IMR-90 (cell line): ENCODE measurements at regions not wholly inside any gene's neighbourhood (a gene's known extent, or its start where the extent isn't known, plus 50 kb on each side); places are given as distances from the start of the nearest gene placed in this dataset.
"Not testable (repeated sequence)": the region's sequence is repeated elsewhere in the genome, so short reads cannot be mapped to it uniquely, and the experiment has no call there.

Experiments
- ATAC-seq: fragments of 200-7000 bp; cut with Tn5 transposase; 2 replicates; pipeline ENCODE4 v1.9.1; 2020; ENCODE audit warnings: low read depth, mild to moderate bottlenecking, moderate library complexity
- BruUV-seq: library from RNA; stranded (reverse); fragments of 400-500 nt; replicated peaks from 2 replicates; lab custom pipeline; 2021; lab: Mats Ljungman, UMichigan
- CTCF ChIA-PET: fragments of 300-600 bp; formaldehyde crosslinking; extraction: SDS; loops from one replicate; lab custom pipeline; 2021; ENCODE audit warnings: antibody characterized with exemption; lab: Yijun Ruan, JAX
- POLR2A ChIA-PET: fragments of 300-600 bp; sonication (Branson Sonifier 250); formaldehyde crosslinking; loops from one replicate; lab custom pipeline; 2022; ENCODE audit warnings: antibody characterized with exemption; ENCODE audit not compliant: unreplicated experiment; lab: Charles Lee
- DNase-seq: peaks from one replicate; pipeline ENCODE4 v3.0.0; 2013
- H2AFZ ChIP-seq: replicated peaks from 2 replicates; pipeline ENCODE3; 2013; ENCODE audit warnings: low read length, mild to moderate bottlenecking; ENCODE audit not compliant: poor library complexity
- H2AK5ac ChIP-seq: 2 replicates; pipeline ENCODE4 v1.6.1; 2013; ENCODE audit warnings: low read depth, low read length, inconsistent platforms
- H2AK9ac ChIP-seq: replicated peaks from 2 replicates; pipeline ENCODE3; 2013; ENCODE audit warnings: mild to moderate bottlenecking, low read depth, low read length, moderate library complexity; ENCODE audit not compliant: poor library complexity
- H2BK120ac ChIP-seq: 2 replicates; pipeline ENCODE4 v1.6.1; 2013; ENCODE audit warnings: low read depth, low read length, inconsistent platforms
- H2BK15ac ChIP-seq: 3 replicates; pipeline ENCODE4 v1.6.1; 2013; ENCODE audit warnings: low read depth, low read length, inconsistent platforms
- H2BK20ac ChIP-seq: 2 replicates; pipeline ENCODE4 v1.6.1; 2013; ENCODE audit warnings: low read depth, mild to moderate bottlenecking, inconsistent platforms, low read length, moderate library complexity
- H2BK5ac ChIP-seq: 2 replicates; pipeline ENCODE4 v1.6.1; 2013; ENCODE audit warnings: mild to moderate bottlenecking, low read depth, low read length, inconsistent platforms; ENCODE audit not compliant: poor library complexity, severe bottlenecking
- H3K14ac ChIP-seq: replicated peaks from 2 replicates; pipeline ENCODE4 v1.6.1; 2013; ENCODE audit warnings: low read depth, low read length, inconsistent platforms
- H3K18ac ChIP-seq: 2 replicates; pipeline ENCODE4 v1.6.1; 2013; ENCODE audit warnings: low read depth, low read length, control low read depth
- H3K23ac ChIP-seq: 2 replicates; pipeline ENCODE4 v1.6.1; 2013; ENCODE audit warnings: low read depth, low read length, inconsistent platforms
- H3K27ac ChIP-seq: 2 replicates; pipeline ENCODE4 v1.5.1; 2013; ENCODE audit warnings: mild to moderate bottlenecking, control low read depth, low read length; ENCODE audit not compliant: insufficient read depth
- H3K27me3 ChIP-seq: 2 replicates; pipeline ENCODE4 v1.6.1; 2013; ENCODE audit warnings: low read length; ENCODE audit not compliant: control insufficient read depth, insufficient read depth
- H3K36me3 ChIP-seq: 2 replicates; pipeline ENCODE4 v1.6.1; 2013; ENCODE audit warnings: low read length, mixed read lengths; ENCODE audit not compliant: control insufficient read depth, insufficient read depth
- H3K4ac ChIP-seq: 2 replicates; pipeline ENCODE4 v1.6.1; 2013; ENCODE audit warnings: low read depth, low read length, inconsistent platforms
- H3K4me1 ChIP-seq: 2 replicates; pipeline ENCODE4 v1.6.1; 2013; ENCODE audit warnings: low read length, mixed read lengths; ENCODE audit not compliant: control insufficient read depth, insufficient read depth
- H3K4me2 ChIP-seq: 2 replicates; pipeline ENCODE4 v1.6.1; 2013; ENCODE audit warnings: low read depth, mild to moderate bottlenecking, control low read depth, low read length, moderate library complexity
- H3K4me3 ChIP-seq: 2 replicates; pipeline ENCODE4 v1.5.1; 2013; ENCODE audit warnings: low read depth, mild to moderate bottlenecking, control low read depth, low read length, moderate library complexity; ENCODE audit not compliant: insufficient read depth
- H3K56ac ChIP-seq: 2 replicates; pipeline ENCODE4 v1.6.1; 2013; ENCODE audit warnings: low read length, inconsistent platforms; ENCODE audit not compliant: insufficient read depth; ENCODE audit errors: extremely low read depth
- H3K79me1 ChIP-seq, 2 experiments: 2 replicates each; pipeline ENCODE4 v1.6.1; 2013; ENCODE audit warnings: low read length in 2 of 2, inconsistent platforms in 1 of 2, low read depth in 1 of 2
- H3K9ac ChIP-seq: 2 replicates; pipeline ENCODE4 v1.6.1; 2013; ENCODE audit warnings: low read depth, low read length, control low read depth
- H3K9me1 ChIP-seq: 2 replicates; pipeline ENCODE4 v1.6.1; 2013; ENCODE audit warnings: low read length, inconsistent platforms; ENCODE audit not compliant: insufficient read depth
- H3K9me3 ChIP-seq: 2 replicates; pipeline ENCODE4 v1.6.1; 2013; ENCODE audit warnings: low read length; ENCODE audit not compliant: control insufficient read depth, insufficient read depth
- H4K20me1 ChIP-seq: 2 replicates; pipeline ENCODE4 v1.6.1; 2013; ENCODE audit warnings: low read length, inconsistent platforms; ENCODE audit not compliant: insufficient read depth
- H4K5ac ChIP-seq: 2 replicates; pipeline ENCODE4 v1.6.1; 2013; ENCODE audit warnings: mild to moderate bottlenecking, low read depth, low read length, control low read depth
- H4K8ac ChIP-seq, 2 experiments: 2 replicates each; pipeline ENCODE4 v1.6.1; 2013; ENCODE audit warnings: low read depth in 2 of 2, low read length in 2 of 2, control low read depth in 1 of 2, inconsistent platforms in 1 of 2
- H4K91ac ChIP-seq: 2 replicates; pipeline ENCODE4 v1.6.1; 2013; ENCODE audit warnings: low read depth, low read length, inconsistent platforms; ENCODE audit not compliant: insufficient read depth
- whole genome bisulfite sequencing, 2 experiments: methylation state at CpG; one replicate each; pipeline versions ENCODE4 v1.1.5 to v1.1.7; 2013; ENCODE audit warnings: missing lambda C conversion rate in 2 of 2; ENCODE audit not compliant: insufficient read length in 1 of 2; ENCODE audit errors: extremely low coverage in 2 of 2; 5-methylcytosine and 5-hydroxymethylcytosine counted together
- dilution Hi-C: fragments of 300-500 bp; cut with HindIII; formaldehyde crosslinking; loops from one replicate; pipeline ENCODE4 v1.14.3; 2018; ENCODE audit warnings: low sequenced_read_pairs; ENCODE audit not compliant: unreplicated experiment
- in situ Hi-C: fragments of 300-500 bp; cut with MboI; formaldehyde crosslinking; loops from 3 replicates; pipeline ENCODE4 v1.14.3; 2019; ENCODE audit warnings: low sequenced_read_pairs, inconsistent platforms, mixed read lengths
- intact Hi-C: fragments of 100-400 bp; cut with micrococcal nuclease; formaldehyde crosslinking; loops from 2 replicates; pipeline ENCODE4 v1.10.0; 2022

- WGBS, 2 experiments, result 100% methylated on average over 1 of the region's 13 CpGs; no CpG with 5 or more reads in 1 of the 2 experiments
- H4K20me1 ChIP-seq, H3K14ac ChIP-seq, H3K4me2 ChIP-seq, H3K9ac ChIP-seq, H4K5ac ChIP-seq, H3K23ac ChIP-seq, H2BK15ac ChIP-seq, H3K9me1 ChIP-seq, H2BK120ac ChIP-seq, H3K27ac ChIP-seq, H3K36me3 ChIP-seq, H3K18ac ChIP-seq, H3K56ac ChIP-seq, BruUV-seq, H3K27me3 ChIP-seq, H3K4ac ChIP-seq, DNase-seq, ATAC-seq, H3K4me1 ChIP-seq, H2AK5ac ChIP-seq, H3K4me3 ChIP-seq, in situ Hi-C loops, H4K91ac ChIP-seq, H2AFZ ChIP-seq, H3K9me3 ChIP-seq, H2AK9ac ChIP-seq, dilution Hi-C loops, intact Hi-C loops, POLR2A ChIA-PET, H2BK5ac ChIP-seq, H4K8ac ChIP-seq, H3K79me1 ChIP-seq, CTCF ChIA-PET, H2BK20ac ChIP-seq: not testable (repeated sequence)
These were observed 808.5 kb upstream of the GRIA3 start for GRCh38 chrX:122375533-122375932.
